GM19239 (cell line): ENCODE measurements at regions not wholly inside any gene's neighbourhood (a gene's known extent, or its start where the extent isn't known, plus 50 kb on each side); places are given as distances from the start of the nearest gene placed in this dataset.
"Not testable (repeated sequence)": the region's sequence is repeated elsewhere in the genome, so short reads cannot be mapped to it uniquely, and the experiment has no call there.

ENCODE experiments used
- DNase-seq: peaks from one replicate; pipeline ENCODE4 v3.0.0; 2011; ENCODE audit warnings: low spot score; ENCODE audit not compliant: insufficient read length
- FAIRE-seq: peaks from 2 replicates; lab custom pipeline; 2011; peaks lifted over from hg19 to GRCh38; lab: Jason Lieb, UNC

- DNase-seq (no peak), FAIRE-seq (no peak)
Observed at GRCh38 chr1:157411064-157411463, 141.3 kb downstream of the FCRL5 start.

DNA sequence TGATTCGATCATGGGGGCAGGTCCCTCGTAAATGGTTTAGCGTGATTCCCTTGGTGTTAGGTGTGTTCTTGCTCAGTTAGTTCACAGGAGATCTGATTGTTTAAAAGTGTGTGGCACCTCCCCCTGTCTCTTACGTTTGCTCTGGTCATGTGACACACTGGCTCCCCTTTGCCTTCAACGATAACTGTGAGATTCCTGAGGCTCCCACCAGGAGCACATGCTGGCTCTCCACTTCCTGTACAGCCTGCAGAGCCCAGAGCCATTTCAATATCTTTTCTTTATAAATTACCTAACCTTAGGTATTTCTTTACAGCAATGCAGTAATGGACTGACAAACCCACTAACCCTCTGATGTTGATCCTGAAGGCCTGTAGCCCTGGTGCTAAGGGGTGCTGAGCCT is 141.9 kb downstream of the FCRL5 start:
- no peak for DNase-seq
- FAIRE-seq: no peak

GRCh38 chr1:157409927-157410326 is 142.4 kb downstream of the FCRL5 start:
- DNase-seq (no peak), FAIRE-seq (no peak)

GRCh38 chr1:157407917-157408525 is 144.3 kb downstream of the FCRL5 start:
- DNase-seq: no peak
- no peak for FAIRE-seq

DNA sequence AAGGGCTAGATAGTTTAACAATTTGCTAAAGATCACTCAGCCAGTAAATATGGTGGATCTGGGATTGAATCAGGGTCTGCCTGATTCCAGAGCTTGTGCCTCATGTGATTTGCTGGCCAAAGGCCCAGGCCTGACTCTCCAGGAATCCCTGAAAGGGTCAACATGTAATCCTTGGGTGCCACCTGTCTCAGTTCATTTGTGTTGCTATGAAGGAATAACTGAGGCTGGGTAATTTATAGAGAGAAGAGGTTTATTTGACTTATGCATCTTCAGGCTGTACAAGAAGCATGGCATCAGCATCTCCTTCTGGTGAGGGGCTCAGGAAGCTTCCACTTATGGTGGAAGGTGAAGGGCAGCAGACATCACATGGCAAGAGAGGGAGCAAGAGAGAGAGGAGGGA is 144.9 kb downstream of the FCRL5 start:
- DNase-seq (no peak), FAIRE-seq (no peak)

- no peak for FAIRE-seq
- DNase-seq: no peak
Observed at GRCh38 chr1:157405662-157406061, 146.7 kb downstream of the FCRL5 start.

DNA sequence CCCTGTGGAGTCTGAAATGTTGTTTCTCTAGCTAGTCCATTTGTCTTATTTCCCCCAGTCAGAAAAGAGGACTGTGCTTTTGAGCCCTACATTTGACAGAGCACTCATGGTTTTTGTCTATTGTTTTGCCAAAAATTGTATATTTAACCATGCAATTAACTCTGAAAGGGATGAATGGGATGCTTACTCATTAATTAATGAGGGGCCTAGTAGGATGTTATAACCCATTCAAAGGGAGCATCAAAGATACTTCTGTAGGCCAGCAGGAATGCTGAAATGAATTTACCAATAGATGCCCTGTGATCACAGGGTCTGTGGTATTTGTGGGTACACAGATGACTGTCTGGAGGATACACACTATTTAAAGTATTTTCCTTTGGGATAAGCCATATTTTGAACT is 147.7 kb downstream of the FCRL5 start:
- DNase-seq: no peak
- FAIRE-seq: no peak

DNA sequence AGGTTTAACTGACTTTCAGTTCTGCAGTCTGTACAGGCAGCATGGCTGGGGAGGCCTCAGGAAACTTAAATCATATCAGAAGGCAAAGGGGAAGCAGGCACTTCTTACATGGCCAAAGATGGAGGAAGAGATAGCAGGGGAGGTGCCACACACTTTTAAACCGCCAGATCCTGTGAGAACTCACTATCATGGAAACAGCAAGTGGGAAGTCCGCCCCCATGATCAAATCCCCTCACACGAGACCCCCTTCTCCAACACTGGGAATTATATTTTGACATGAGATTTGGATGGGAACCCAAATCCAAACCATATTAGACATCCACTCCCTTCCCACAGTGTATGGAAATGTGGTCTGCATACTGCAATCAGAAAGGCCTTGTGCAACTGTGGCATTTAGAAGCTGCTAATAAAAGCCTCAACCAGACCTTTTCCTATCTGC is 148.2 kb downstream of the FCRL5 start:
- DNase-seq (no peak), FAIRE-seq (peak; percentile 66)

- peak; percentile 68 for FAIRE-seq
- DNase-seq: no peak
Observed at GRCh38 chr1:157403608-157404007, 148.7 kb downstream of the FCRL5 start.

GRCh38 chr1:157403203-157403602 is 149.1 kb downstream of the FCRL5 start:
- DNase-seq (peak; percentile 45), FAIRE-seq (peak; percentile 88)

DNA sequence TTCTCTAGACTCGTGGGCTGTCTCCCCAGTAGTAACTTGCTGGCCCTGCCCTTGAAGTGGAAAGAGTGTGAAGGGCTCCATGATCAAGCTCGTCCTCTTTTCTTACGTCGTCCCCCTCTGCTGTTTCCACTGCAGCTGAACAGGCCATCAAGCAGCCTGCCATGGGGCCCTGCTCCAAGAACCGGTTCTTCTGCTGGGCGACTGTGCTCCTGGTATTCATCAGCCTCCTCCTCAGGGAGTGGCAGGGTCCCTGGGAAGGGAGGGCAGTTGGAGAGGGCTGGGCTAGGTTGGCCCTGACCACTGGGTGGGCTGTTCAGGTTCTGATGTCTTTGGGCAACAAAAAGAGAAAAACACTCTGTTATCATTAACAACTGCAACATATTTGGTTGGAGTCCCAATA is 151.5 kb downstream of the FCRL5 start:
- DNase-seq (no peak), FAIRE-seq (no peak)

DNA sequence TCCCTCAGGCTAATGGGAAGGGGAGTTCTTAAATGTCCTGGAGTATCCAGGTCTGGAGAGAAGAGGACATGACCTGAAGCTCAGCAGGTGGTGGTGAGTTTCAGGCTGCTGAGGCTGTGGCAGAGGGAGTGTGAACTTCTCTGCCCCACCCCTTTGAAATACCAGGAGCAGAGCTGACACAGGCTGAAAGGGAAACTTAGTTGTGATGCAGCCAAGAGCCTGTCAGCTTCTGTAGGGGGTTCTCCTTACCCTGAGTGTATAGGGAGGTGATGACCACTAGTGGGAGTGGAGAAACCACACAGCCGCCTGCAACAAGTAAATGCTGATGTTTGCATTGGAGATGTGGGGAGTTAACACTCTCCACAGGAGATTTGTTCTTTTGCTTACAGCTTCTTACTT is 152.3 kb downstream of the FCRL5 start:
- DNase-seq (peak; percentile 36), FAIRE-seq (peak; percentile 98)

DNA sequence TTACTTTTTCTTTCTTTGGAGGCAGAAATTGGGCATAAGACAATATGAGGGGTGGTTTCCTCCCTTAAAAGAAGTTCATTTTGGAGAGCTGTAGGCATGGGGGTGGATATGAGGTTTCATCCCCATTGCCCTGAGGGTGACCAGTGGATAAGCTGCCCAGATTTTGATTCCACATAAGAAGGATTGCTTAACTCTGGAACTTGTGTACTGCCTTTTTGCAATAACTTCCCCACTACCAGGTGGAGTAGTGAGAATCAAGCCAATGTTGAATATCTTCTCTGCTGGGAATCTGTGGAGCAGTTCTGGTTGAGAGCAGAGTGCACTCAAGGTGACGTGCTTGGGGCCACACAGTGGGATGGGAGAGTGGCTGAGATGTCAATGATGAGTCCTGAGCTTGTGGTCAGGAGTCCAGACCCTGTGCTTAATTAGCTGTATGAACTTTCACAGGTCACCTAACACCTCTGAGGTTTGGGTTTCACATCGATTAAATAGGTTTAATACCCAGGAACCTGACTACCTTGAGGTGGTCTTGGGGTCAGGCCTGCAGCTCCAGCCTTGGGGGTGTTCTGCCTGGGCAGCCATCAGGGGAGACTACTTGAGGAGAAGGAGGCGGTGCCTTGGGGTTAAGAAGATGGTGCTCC is 152.9 kb downstream of the FCRL5 start:
- DNase-seq: no peak
- peak; percentile 74 for FAIRE-seq

- no peak for FAIRE-seq
- no peak for DNase-seq
Observed at GRCh38 chr1:157390651-157391050, 161.7 kb downstream of the FCRL5 start.

GRCh38 chr1:157388057-157388456 is 164.3 kb downstream of the FCRL5 start:
- DNase-seq (no peak), FAIRE-seq (no peak)

DNA sequence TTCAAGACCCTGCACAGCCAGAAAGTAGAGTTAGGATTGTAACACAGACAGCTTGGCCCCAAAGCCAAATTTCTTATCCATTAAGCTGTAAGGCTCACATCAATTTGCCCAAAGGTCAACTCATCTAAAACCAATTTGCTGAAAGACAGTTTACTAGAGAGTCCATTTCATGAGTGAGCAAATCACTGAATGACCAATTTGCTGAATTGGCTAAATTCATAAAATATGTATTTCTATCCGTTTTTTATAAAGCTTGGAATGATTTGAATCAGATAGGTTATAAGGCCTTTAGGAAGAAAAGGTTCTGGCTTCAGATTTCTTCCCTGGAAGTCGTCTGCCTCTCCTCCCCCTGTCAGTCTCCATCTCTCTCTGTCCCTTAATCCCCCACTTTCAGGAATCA is 168.1 kb downstream of the FCRL5 start:
- DNase-seq (no peak), FAIRE-seq (no peak)

DNA sequence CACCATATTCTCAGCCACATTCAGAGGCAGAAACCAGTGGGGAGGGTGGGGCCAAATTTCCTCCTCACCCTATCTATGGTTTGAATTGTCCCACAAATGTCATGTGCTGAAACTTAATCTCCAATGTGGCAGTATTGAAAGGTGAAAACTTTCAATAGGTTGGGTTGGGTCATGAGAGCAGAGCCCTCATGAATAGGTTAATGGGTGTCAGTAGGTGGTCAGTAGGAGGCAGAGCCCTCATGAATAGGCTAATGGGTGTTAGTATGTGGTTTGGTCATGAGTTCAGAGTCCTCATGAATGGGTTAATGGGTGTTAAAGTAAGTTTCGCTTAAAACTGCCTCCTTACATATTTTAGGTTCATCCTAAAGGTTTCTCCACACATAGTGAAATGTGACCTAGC is 170.0 kb downstream of the FCRL5 start:
- DNase-seq: no peak
- FAIRE-seq: no peak

DNA sequence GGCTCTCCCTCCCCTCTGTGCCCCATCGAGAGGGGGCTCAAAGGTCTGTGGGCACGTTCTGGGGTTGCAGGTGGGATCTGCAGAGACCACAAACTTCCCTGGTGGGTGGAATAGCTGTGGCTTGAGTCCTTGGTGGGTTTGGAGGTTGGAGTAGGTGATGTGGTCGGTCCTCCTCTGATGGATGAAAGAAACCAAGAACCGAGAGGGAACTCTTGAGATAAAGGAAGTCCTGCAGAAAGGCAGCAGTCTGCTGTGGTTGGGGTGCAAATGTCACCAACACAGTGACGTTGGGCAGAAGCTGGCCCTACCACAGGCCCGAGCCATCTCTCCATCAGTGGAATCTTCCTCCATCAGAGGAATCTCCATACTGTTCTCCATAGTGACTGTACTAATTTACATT is 171.8 kb downstream of the FCRL5 start:
- FAIRE-seq: peak; percentile 68
- no peak for DNase-seq

GRCh38 chr1:157377280-157377713 is 175.0 kb downstream of the FCRL5 start:
- peak; percentile 73 for FAIRE-seq
- DNase-seq: not testable (repeated sequence)

DNA sequence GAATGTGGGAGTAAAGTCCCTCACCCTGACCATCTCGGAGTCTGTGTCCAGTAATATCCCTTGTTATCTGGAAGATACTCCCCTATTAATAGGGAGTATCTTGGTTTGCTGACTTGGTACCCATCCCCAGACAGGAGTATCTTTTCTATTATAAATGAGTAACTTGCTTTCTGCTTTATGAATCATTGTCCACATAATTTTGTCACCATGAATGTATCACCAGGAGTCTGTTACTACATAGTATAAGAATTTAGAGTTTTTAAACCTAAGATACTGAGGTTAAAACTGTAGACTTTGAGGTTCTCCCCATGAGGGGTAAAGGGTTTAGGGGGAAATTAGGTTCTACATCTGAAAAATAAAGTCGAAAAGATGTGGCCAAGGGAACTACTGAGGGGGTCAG is 175.6 kb downstream of the FCRL5 start:
- FAIRE-seq: no peak
- no peak for DNase-seq

- DNase-seq, FAIRE-seq: not testable (repeated sequence)
Observed at GRCh38 chr1:157372311-157372710, 180.0 kb downstream of the FCRL5 start.

GRCh38 chr1:157371826-157372225 is 180.5 kb downstream of the FCRL5 start:
- no peak for FAIRE-seq

More at GRCh38 chr1:157371826-157372225, 180.5 kb downstream of the FCRL5 start:
- no peak for DNase-seq
